Calu3 (cell line): ENCODE measurements at regions not wholly inside any gene's neighbourhood (a gene's known extent, or its start where the extent isn't known, plus 50 kb on each side); places are given as distances from the start of the nearest gene placed in this dataset.

Source experiments
- BruUV-seq: library from RNA; stranded (reverse); fragments of 400-500 nt; replicated peaks from 2 replicates; lab custom pipeline; 2021; lab: Mats Ljungman, UMichigan
- CTCF ChIA-PET: fragments of 300-600 bp; sonication (Branson Sonifier 250); formaldehyde crosslinking; loops from one replicate; lab custom pipeline; 2022; ENCODE audit warnings: antibody characterized with exemption; lab: Charles Lee
- DNase-seq: peaks from one replicate; pipeline ENCODE4 v3.0.0; 2022
- H3K27ac Mint-ChIP-seq: one replicate; pipeline ENCODE4 v1.8.0; 2022; ENCODE audit warnings: mixed read lengths; ENCODE audit not compliant: unreplicated experiment
- H3K27me3 Mint-ChIP-seq: one replicate; pipeline ENCODE4 v1.8.0; 2022; ENCODE audit warnings: mixed read lengths; ENCODE audit not compliant: unreplicated experiment
- H3K36me3 Mint-ChIP-seq: one replicate; pipeline ENCODE4 v1.8.0; 2022; ENCODE audit warnings: mild to moderate bottlenecking, moderate library complexity, mixed read lengths; ENCODE audit not compliant: insufficient read depth, unreplicated experiment
- H3K4me1 Mint-ChIP-seq: one replicate; pipeline ENCODE4 v1.8.0; 2022; ENCODE audit warnings: mild to moderate bottlenecking, low read depth, mixed read lengths; ENCODE audit not compliant: unreplicated experiment
- H3K4me3 Mint-ChIP-seq: one replicate; pipeline ENCODE4 v1.8.0; 2022; ENCODE audit warnings: mild to moderate bottlenecking, low read depth, moderate library complexity, mixed read lengths; ENCODE audit not compliant: unreplicated experiment
- H3K9me3 Mint-ChIP-seq: one replicate; pipeline ENCODE4 v1.8.0; 2022; ENCODE audit warnings: low read depth, mixed read lengths; ENCODE audit not compliant: unreplicated experiment
- intact Hi-C: fragments of 100-400 bp; cut with micrococcal nuclease; formaldehyde crosslinking; loops from one replicate; pipeline ENCODE4 v1.10.0; 2022; ENCODE audit not compliant: unreplicated experiment
- TF ChIP-seq, protein P1 (sequence below): fragments of 200-600 bp; IDR thresholded peaks from one replicate; pipeline ENCODE4 v1.8.0; 2022; ENCODE audit warnings: antibody characterized with exemption; ENCODE audit not compliant: unreplicated experiment

DNA sequence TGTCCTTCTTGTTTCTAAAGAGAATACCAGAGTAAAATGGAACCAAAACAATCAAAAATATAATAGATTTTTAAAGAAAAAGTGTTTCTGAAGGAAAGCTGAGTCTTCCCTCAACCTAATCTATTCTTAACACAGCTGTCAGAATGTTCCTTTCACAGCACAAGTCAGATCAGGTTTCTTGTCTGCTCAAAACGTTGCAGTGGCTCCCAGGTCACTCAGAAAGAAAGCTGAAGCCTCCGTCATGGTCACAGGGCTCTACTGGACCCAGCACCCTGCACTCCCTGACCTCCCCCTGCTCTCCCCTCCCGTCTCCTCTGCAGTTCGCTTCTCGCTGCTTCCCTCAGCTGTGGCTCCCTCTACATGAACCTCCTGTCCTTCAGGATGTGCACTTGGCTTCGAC, 90.7 kb upstream of the PTPRM start:
- no TSS peak for BruUV-seq
- H3K4me1 Mint-ChIP-seq: no peaks in the 10 kb centered on the region
- H3K9me3 Mint-ChIP-seq: no peaks in the 10 kb centered on the region
- H3K36me3 Mint-ChIP-seq: no peaks in the 10 kb centered on the region
- no peak for DNase-seq
- peaks cover 39% of the 10 kb centered on the region for H3K27me3 Mint-ChIP-seq
- H3K4me3 Mint-ChIP-seq: no peak overlapping the region
- CTCF ChIA-PET: no interaction called here
- TF ChIP-seq, protein P1, sequence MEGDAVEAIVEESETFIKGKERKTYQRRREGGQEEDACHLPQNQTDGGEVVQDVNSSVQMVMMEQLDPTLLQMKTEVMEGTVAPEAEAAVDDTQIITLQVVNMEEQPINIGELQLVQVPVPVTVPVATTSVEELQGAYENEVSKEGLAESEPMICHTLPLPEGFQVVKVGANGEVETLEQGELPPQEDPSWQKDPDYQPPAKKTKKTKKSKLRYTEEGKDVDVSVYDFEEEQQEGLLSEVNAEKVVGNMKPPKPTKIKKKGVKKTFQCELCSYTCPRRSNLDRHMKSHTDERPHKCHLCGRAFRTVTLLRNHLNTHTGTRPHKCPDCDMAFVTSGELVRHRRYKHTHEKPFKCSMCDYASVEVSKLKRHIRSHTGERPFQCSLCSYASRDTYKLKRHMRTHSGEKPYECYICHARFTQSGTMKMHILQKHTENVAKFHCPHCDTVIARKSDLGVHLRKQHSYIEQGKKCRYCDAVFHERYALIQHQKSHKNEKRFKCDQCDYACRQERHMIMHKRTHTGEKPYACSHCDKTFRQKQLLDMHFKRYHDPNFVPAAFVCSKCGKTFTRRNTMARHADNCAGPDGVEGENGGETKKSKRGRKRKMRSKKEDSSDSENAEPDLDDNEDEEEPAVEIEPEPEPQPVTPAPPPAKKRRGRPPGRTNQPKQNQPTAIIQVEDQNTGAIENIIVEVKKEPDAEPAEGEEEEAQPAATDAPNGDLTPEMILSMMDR: no peak
- no peak overlapping the region for H3K27ac Mint-ChIP-seq
- intact Hi-C loops: no loop called here

DNA sequence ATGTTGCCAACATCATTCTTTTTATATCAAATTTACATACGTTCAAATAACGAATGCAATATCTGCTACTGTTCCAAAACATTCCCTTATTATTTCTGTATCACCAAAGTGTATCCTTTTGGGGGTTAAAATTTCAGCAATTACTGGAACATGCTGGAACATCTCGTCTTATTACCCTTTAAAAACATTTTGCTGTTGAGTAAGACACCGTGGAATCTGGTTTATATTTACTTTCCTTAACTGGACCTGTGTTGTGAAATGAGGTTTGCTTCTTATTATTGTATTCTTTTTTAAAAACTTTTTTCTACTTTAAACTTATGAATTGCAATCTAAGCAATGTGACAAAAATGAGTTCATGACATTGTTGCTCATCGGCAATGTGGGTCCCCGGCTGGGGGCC, 87.4 kb upstream of the PTPRM start:
- intact Hi-C loops: no loop called here
- CTCF ChIA-PET: no interaction called here
- no peak overlapping the region for H3K4me3 Mint-ChIP-seq
- H3K27me3 Mint-ChIP-seq: peaks cover 25% of the 10 kb centered on the region
- DNase-seq: no peak
- H3K4me1 Mint-ChIP-seq: no peaks in the 10 kb centered on the region
- TF ChIP-seq, protein P1: no peak
- BruUV-seq: no TSS peak
- H3K9me3 Mint-ChIP-seq: no peaks in the 10 kb centered on the region
- H3K36me3 Mint-ChIP-seq: no peaks in the 10 kb centered on the region
- H3K27ac Mint-ChIP-seq: no peak overlapping the region

DNA sequence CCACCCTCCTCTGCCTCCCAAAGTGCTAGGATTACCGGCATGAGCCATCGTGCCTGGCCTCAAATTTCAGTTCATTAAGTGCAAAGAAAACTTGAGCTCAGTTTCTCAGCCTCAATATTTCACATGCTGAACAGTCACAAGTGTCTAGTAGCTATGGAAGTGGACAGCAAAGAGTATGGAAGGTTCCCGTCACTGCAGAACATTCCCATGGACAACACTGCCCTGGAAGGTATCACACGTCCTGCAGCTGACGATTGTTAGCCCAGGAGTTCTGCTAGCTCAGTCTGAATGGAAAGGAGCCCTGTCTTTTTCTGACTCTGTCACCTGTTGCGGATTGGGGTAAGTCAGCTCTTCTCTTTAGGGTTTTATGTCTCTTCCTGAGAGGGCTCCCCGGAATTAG, 86.2 kb upstream of the PTPRM start:
- intact Hi-C loops: no loop called here
- no TSS peak for BruUV-seq

DNA sequence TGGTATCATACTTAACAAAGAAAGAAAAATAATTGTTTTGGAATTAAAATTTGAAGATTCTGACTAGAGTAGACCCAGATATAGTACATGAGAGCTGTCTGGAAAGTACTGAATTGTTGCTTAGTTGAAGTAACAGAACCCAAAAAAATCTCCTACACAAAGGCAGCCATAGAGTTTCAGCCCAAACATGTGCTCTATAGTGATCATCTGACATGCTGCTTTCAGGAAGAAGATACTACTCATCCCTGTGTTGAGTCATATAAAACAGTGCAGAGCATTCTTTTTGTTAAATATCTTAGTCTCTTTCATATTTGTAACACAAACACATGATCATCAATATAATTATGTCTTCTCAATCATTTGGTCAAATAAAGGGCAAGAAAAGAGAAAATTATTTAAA, 84.8 kb upstream of the PTPRM start:
- peaks cover 4% of the 10 kb centered on the region for H3K4me1 Mint-ChIP-seq
- BruUV-seq: no TSS peak
- H3K4me3 Mint-ChIP-seq: no peak overlapping the region
- CTCF ChIA-PET: no interaction called here
- intact Hi-C loops: no loop called here
- no peak overlapping the region for H3K27ac Mint-ChIP-seq
- no peaks in the 10 kb centered on the region for H3K27me3 Mint-ChIP-seq
- TF ChIP-seq, protein P1: no peak
- H3K36me3 Mint-ChIP-seq: no peaks in the 10 kb centered on the region
- DNase-seq: no peak
- H3K9me3 Mint-ChIP-seq: no peaks in the 10 kb centered on the region

More for the DNA sequence above, 86.2 kb upstream of the PTPRM start:
- Mint-ChIP-seq H3K27me3 (peaks cover 14% of the 10 kb centered on the region), H3K4me3 (no peak overlapping the region), H3K36me3 (no peaks in the 10 kb centered on the region), H3K9me3 (no peaks in the 10 kb centered on the region), H3K27ac (no peak overlapping the region), H3K4me1 (no peaks in the 10 kb centered on the region)
- CTCF ChIA-PET: no interaction called here
- no peak for DNase-seq
- TF ChIP-seq, protein P1: no peak
